ENCODE measurements at regions not wholly inside any gene's neighbourhood (a gene's known extent, or its start where the extent isn't known, plus 50 kb on each side); places are given as distances from the start of the nearest gene placed in this dataset.

DNA sequence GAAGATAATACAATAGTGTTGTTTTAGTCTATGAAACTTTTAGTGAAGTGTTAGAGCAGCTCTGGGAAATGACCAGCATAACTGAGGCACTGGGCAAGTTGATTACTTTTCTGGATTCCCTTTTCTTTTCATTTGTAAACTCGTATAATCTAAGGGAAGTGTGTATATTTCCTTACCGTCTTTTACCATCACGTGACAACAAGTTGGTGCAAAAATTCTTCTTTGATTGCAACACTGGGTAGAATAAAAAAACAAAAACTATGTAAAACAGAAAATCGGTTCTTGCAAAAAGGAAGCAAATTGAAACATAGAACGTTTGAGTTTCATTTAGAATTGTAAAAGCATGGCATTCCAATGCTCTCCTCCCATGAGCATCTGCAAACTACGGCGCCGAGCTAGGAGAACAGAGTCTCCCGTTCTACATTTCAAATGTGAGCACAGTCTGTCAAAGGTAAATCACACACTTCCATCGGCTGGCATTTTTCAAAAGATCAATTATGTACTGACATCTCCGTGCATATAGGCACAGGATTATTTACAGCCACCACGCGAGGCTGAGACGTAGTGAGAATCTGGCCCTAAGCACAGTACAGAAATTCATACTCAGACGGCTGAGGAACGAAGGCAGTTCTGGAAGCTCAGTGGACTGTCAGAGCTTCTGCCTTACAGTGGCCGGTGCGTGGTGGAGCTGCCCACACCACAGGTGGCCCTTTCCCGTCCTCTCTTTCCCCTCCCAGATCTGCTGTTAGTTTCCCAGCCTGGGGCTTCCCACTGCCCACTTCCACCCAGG is 314.0 kb downstream of the BMP7 start:
- H4K8ac ChIP-seq (replicated peaks; ENCODE audit: insufficient read length, low read depth, low read length) = no peak overlapping the region
- H2AK5ac ChIP-seq (ENCODE audit: insufficient read length, low read length) = no peak overlapping the region
- H3K79me1 ChIP-seq (ENCODE audit: insufficient read depth, low read depth, low read length, poor library complexity, severe bottlenecking) = no peaks in the 10 kb centered on the region
- Mint-ChIP-seq H3K4me3 (no peak overlapping the region), H3K9me3 (no peaks in the 10 kb centered on the region), H3K4me1 (peaks cover 19 to 38% of the 10 kb centered on the region in 2 experiments), H3K27me3 (ENCODE audit: low read depth) (peaks cover 14% of the 10 kb centered on the region), H3K36me3 (ENCODE audit: insufficient read depth in 1 of 3, low read depth in 3 of 3) (no peaks in the 10 kb centered on the region), H3K27ac (peak overlapping the region in 1 of 3 experiments; percentile 25; a peak in 1 of 7 replicates)
- no peak overlapping the region for H3K27ac ChIP-seq (ENCODE audit: insufficient read length, low read depth, low read length)
- no peak for DNase-seq
- H3K9me3 ChIP-seq (ENCODE audit: control insufficient read depth, low read depth, low read length) = no peaks in the 10 kb centered on the region
- H4K91ac ChIP-seq (ENCODE audit: insufficient read length, low read depth, low read length) = no peak overlapping the region
- H3K14ac ChIP-seq (ENCODE audit: insufficient read depth, low read length) = no peak overlapping the region
- no peak overlapping the region for H2BK5ac ChIP-seq (ENCODE audit: insufficient read length, low read length)
- no peak overlapping the region for H2BK20ac ChIP-seq (ENCODE audit: low read depth, low read length, poor library complexity, severe bottlenecking)
- no peak overlapping the region for H2BK15ac ChIP-seq (ENCODE audit: low read depth, low read length)
- H3K4ac ChIP-seq (ENCODE audit: low read depth, low read length) = no peak overlapping the region
- no peaks in the 10 kb centered on the region for H3K79me2 ChIP-seq (ENCODE audit: insufficient read depth, low read length)
- no peak overlapping the region for H3K4me2 ChIP-seq (ENCODE audit: insufficient read depth, insufficient read length, low read length)
- TF ChIP-seq, protein P1, sequence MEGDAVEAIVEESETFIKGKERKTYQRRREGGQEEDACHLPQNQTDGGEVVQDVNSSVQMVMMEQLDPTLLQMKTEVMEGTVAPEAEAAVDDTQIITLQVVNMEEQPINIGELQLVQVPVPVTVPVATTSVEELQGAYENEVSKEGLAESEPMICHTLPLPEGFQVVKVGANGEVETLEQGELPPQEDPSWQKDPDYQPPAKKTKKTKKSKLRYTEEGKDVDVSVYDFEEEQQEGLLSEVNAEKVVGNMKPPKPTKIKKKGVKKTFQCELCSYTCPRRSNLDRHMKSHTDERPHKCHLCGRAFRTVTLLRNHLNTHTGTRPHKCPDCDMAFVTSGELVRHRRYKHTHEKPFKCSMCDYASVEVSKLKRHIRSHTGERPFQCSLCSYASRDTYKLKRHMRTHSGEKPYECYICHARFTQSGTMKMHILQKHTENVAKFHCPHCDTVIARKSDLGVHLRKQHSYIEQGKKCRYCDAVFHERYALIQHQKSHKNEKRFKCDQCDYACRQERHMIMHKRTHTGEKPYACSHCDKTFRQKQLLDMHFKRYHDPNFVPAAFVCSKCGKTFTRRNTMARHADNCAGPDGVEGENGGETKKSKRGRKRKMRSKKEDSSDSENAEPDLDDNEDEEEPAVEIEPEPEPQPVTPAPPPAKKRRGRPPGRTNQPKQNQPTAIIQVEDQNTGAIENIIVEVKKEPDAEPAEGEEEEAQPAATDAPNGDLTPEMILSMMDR (conservative IDR thresholded peaks at IDR 0.05) = no peak
- no peak overlapping the region for H3K56ac ChIP-seq (ENCODE audit: insufficient read length, low read depth, low read length)
- WGBS (ENCODE audit: extremely low coverage, insufficient read length, low lambda C conversion rate) = no CpG with 5 or more reads among the region's 19 CpGs
- no peak overlapping the region for H2BK12ac ChIP-seq (ENCODE audit: insufficient read length, low read depth, low read length)
- no peak overlapping the region for H3K23ac ChIP-seq (ENCODE audit: insufficient read length, low read depth, low read length)
- H3K27me3 ChIP-seq (ENCODE audit: insufficient read depth, low read length) = no peaks in the 10 kb centered on the region
- H3K18ac ChIP-seq (ENCODE audit: insufficient read length, low read depth, low read length) = no peak overlapping the region
- peaks cover 2% of the 10 kb centered on the region; the same call in 1 of the 2 replicates for H3K4me1 ChIP-seq (ENCODE audit: insufficient read depth, low read length)
- H4K20me1 ChIP-seq (ENCODE audit: control insufficient read depth, insufficient read depth, insufficient read length) = no peaks in the 10 kb centered on the region
- no peaks in the 10 kb centered on the region for H3K23me2 ChIP-seq (ENCODE audit: insufficient read length, low read depth, low read length, poor library complexity, severe bottlenecking)
- H4K5ac ChIP-seq (ENCODE audit: insufficient read length, low read depth, low read length) = no peak overlapping the region
- H2AFZ ChIP-seq (ENCODE audit: low read length) = no peak overlapping the region
- no peak overlapping the region for H3K9ac ChIP-seq (ENCODE audit: extremely low read depth, insufficient read length, low read length)
- H2BK120ac ChIP-seq (ENCODE audit: low read depth, low read length, poor library complexity, severe bottlenecking) = no peak overlapping the region
- H3T11ph ChIP-seq (ENCODE audit: low read length) = no peak overlapping the region
